Prostate gland (tissue), 2 donors: ENCODE measurements at regions not wholly inside any gene's neighbourhood (a gene's known extent, or its start where the extent isn't known, plus 50 kb on each side); places are given as distances from the start of the nearest gene placed in this dataset.

Source experiments
- DNase-seq: peaks from one replicate; pipeline ENCODE4 v3.0.0-alpha.2; 2019; ENCODE audit warnings: low spot score
- H3K27ac ChIP-seq, 2 donors: fragments of 200-600 bp; sonication (generic); 2 replicates each; pipeline ENCODE4 v1.5.1; 2017 to 2019
- H3K27me3 ChIP-seq: fragments of 200-600 bp; sonication (generic); replicated peaks from 2 replicates; pipeline ENCODE4 v1.5.1; 2019; ENCODE audit not compliant: insufficient read depth
- H3K36me3 ChIP-seq, 2 donors: fragments of 200-600 bp; sonication (generic); 1 replicate in 1 of 2; 2 replicates in 1 of 2; pipeline versions ENCODE4 v1.5.1 to v1.8.1; 2017 to 2019
- H3K4me1 ChIP-seq: fragments of 200-600 bp; sonication (generic); replicated peaks from 2 replicates; pipeline ENCODE4 v1.5.1; 2019
- H3K4me3 ChIP-seq, 2 donors: fragments of 200-600 bp; sonication (generic); 2 replicates each; pipeline ENCODE4 v1.5.1; 2017 to 2019
- H3K9me3 ChIP-seq: fragments of 200-600 bp; sonication (generic); 2 replicates; pipeline ENCODE4 v1.5.1; 2017
- CTCF ChIP-seq, 4 experiments: fragments of 200-600 bp in 2 of 4; fragments of 450-650 bp in 2 of 4; sonication (generic) in 2 of 4; IDR thresholded peaks; 1 replicate in 3 of 4; 2 replicates in 1 of 4; pipeline ENCODE4 v1.5.1; 2016 to 2019; ENCODE audit warnings: antibody characterized with exemption in 4 of 4, mild to moderate bottlenecking in 2 of 4, moderate library complexity in 2 of 4
- POLR2A ChIP-seq: fragments of 450-650 bp; IDR thresholded peaks from one replicate; pipeline ENCODE4 v1.6.1; 2016; ENCODE audit warnings: antibody characterized with exemption, mild to moderate bottlenecking
- POLR2AphosphoS5 ChIP-seq: sonication (generic); formaldehyde crosslinking; IDR thresholded peaks from one replicate; pipeline ENCODE4 v1.6.1; 2017; ENCODE audit warnings: antibody characterized with exemption
- WGBS: methylation state at CpG from one replicate; pipeline ENCODE4 v1.1.5; 2018; 5-methylcytosine and 5-hydroxymethylcytosine counted together
- intact Hi-C: fragments of 100-400 bp; cut with DNase I; formaldehyde crosslinking; loops from one replicate; pipeline ENCODE4 v1.14.2; 2022

- Histone ChIP-seq H3K36me3 (no peaks in the 10 kb centered on the region), H3K27ac (no peak overlapping the region), H3K27me3 (no peaks in the 10 kb centered on the region), H3K4me1 (peaks cover 7% of the 10 kb centered on the region), H3K9me3 (no peaks in the 10 kb centered on the region), H3K4me3 (no peak overlapping the region)
- no peak for TF ChIP-seq POLR2A
- TF ChIP-seq POLR2AphosphoS5 = no peak
- TF ChIP-seq CTCF (IDR thresholded peaks at IDR 0.05) = no peak
- intact Hi-C loops = no loop called here
- 92% methylated on average over 15 of the region's 15 CpGs for WGBS
- DNase-seq = no peak
Observed at GRCh38 chr6:169938731-169939130, 187.3 kb downstream of the ERMARD start.

DNA sequence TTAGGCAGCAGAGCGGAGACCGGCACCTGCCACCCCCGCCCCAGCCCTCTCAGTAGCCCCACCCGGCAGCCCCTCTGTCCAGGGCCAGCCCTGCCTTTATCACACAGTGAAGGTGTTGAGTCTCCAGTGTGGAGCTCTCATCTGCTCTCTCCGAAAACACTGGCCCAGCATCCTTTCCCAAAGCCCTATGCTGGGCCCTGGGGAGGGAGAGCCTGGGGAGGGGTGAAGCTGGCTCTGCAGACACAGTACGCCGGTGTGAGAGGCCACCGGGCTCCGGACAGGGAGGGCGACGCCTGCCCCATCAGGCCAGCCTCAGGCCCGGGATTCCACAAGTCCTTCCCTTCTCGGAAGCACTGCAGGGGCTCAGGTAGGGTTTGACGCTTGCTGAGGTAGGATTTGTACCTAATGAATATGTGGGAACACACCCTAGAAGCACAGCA lies 186.9 kb downstream of the ERMARD start:
- no peak for DNase-seq
- H3K36me3 ChIP-seq = no peaks in the 10 kb centered on the region
- H3K27me3 ChIP-seq = no peaks in the 10 kb centered on the region
- no peaks in the 10 kb centered on the region for H3K9me3 ChIP-seq
- H3K27ac ChIP-seq = no peak overlapping the region
- H3K4me3 ChIP-seq = no peak overlapping the region
- intact Hi-C loops = no loop called here
- WGBS = 78% methylated on average over 14 of the region's 14 CpGs
- TF ChIP-seq POLR2A (no peak), CTCF (IDR thresholded peaks at IDR 0.05) (no peak), POLR2AphosphoS5 (no peak)
- peaks cover 9% of the 10 kb centered on the region for H3K4me1 ChIP-seq

DNA sequence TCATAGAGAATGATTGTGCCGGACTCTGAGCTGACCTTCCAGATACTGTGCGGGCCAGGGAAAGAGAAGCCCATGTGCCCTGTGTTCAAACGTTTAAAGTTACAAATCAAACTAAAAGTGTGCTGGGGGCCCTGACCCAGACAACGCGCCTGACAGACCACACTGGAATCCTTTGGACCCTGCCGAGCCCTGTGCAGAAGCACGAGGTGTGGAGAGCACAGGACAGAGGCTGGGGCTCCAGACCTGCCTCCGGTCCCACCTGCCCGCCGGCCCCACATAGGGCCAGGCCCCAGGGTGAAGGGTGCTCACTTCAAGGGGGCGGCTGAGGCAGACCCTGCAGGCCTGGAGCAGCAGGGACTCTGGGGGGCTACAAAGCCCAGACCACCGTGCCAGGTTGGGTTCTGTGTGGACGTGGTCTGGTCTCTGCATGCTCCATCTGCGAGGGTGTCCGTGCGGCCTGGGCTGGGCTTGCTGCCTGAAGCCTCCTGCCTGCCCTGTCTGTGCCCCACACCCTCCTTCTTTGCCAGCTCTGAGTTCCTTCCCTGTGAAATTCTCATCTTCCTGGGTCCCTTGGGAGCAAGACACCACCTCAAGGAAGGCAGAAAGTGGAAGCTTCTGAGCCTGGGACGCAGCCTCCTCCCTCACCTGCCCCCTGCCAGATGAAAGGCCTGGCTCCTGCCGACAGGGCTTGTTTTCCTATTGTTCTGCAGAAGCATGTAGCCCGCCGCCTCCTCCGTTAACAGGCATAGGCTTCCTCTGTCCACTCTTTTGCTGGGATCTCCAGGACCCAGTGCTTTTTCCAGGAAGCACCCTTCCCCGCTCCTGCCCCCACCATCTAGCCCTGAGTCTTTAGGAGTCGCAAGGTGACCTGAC lies 186.2 kb downstream of the ERMARD start:
- intact Hi-C loops = no loop called here
- TF ChIP-seq POLR2A = no peak
- TF ChIP-seq CTCF (IDR thresholded peaks at IDR 0.05) = no peak
- TF ChIP-seq POLR2AphosphoS5 = no peak

DNA sequence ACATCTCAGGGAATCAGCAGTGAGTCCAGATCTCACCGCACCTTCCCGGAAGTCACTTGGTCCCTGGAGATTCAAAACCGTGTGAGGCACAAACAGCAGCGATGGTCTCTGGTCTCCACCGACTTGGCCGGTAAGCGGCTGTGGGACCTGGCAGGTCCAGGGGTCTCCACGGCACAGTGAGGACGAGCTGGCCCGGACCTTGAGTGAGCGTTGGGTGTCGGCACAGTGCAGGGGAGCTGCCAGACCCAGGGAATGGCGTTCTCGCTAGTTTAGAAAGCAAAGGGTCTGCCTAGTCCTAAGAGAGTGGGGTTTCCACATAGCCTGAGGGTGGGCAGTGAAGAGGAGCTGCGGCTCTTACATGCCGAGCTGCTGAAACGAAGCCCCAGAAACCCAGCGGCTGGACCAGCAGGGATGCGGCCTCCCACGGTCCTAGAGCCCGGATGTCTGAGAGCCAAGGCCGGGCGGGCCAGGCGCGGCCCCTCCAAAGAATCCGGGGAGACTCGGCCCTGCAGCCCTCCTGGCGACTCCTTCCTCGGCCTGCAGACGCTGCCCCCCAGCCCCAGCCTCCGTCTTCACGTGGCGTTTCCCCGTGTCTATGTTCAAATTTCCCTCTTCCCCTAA lies 185.0 kb downstream of the ERMARD start:
- Histone ChIP-seq H3K4me3 (no peak overlapping the region), H3K4me1 (peaks cover 9% of the 10 kb centered on the region), H3K36me3 (no peaks in the 10 kb centered on the region), H3K9me3 (no peaks in the 10 kb centered on the region), H3K27ac (no peak overlapping the region), H3K27me3 (no peaks in the 10 kb centered on the region)
- intact Hi-C loops = no loop called here
- TF ChIP-seq POLR2A (no peak), CTCF (IDR thresholded peaks at IDR 0.05) (no peak), POLR2AphosphoS5 (no peak)
- DNase-seq = no peak
- 91% methylated on average over 34 of the region's 34 CpGs for WGBS

More for the DNA sequence above, 186.2 kb downstream of the ERMARD start:
- Histone ChIP-seq H3K9me3 (no peaks in the 10 kb centered on the region), H3K4me3 (no peak overlapping the region), H3K36me3 (no peaks in the 10 kb centered on the region), H3K27ac (no peak overlapping the region), H3K27me3 (no peaks in the 10 kb centered on the region), H3K4me1 (peaks cover 9% of the 10 kb centered on the region)
- no peak for DNase-seq
- 83% methylated on average over 23 of the region's 23 CpGs for WGBS
